ENCODE measurements at regions not wholly inside any gene's neighbourhood (a gene's known extent, or its start where the extent isn't known, plus 50 kb on each side); places are given as distances from the start of the nearest gene placed in this dataset.

GRCh38 chr10:80739963-80740715 is 202.4 kb downstream of the SH2D4B start:
- no peaks in the 10 kb centered on the region for H3K9me3 ChIP-seq
- TF ChIP-seq POLR2A (IDR thresholded peaks at IDR 0.05) (no peak), CTCF (IDR thresholded peaks at IDR 0.05 in 4 of 5, conservative IDR thresholded peaks at IDR 0.05 in 1 of 5) (no peak)
- H3K27ac ChIP-seq, result no peak overlapping the region
- H3K4me3 ChIP-seq, result no peak overlapping the region
- intact Hi-C loops (cut with DNase I; ENCODE audit: low total_unique reads), result no loop called here
- no peak for ATAC-seq
- no peaks in the 10 kb centered on the region for H3K36me3 ChIP-seq
- H3K27me3 ChIP-seq, result no peaks in the 10 kb centered on the region
- H3K4me1 ChIP-seq, result no peaks in the 10 kb centered on the region
- DNase-seq, result no peak
- in situ Hi-C loops (cut with MboI; ENCODE audit: low sequenced_read_pairs in 4 of 4), result no loop called here

- DNase-seq (no peak), ATAC-seq (no peak)
- no peaks in the 10 kb centered on the region for H3K9me3 ChIP-seq
- intact Hi-C loops (cut with DNase I; ENCODE audit: low total_unique reads) (no loop called here), in situ Hi-C loops (cut with MboI; ENCODE audit: low sequenced_read_pairs in 4 of 4) (no loop called here)
- TF ChIP-seq CTCF (IDR thresholded peaks at IDR 0.05 in 4 of 5, conservative IDR thresholded peaks at IDR 0.05 in 1 of 5) (no peak), POLR2A (IDR thresholded peaks at IDR 0.05) (no peak)
- no peak overlapping the region for H3K4me3 ChIP-seq
- no peaks in the 10 kb centered on the region for H3K36me3 ChIP-seq
- no peaks in the 10 kb centered on the region for H3K27me3 ChIP-seq
- H3K27ac ChIP-seq, result no peak overlapping the region
- no peaks in the 10 kb centered on the region for H3K4me1 ChIP-seq
These were observed 203.6 kb downstream of the SH2D4B start for GRCh38 chr10:80741278-80741677.

- no peaks in the 10 kb centered on the region for H3K27me3 ChIP-seq
- no peak overlapping the region for H3K27ac ChIP-seq
- in situ Hi-C loops (cut with MboI; ENCODE audit: low sequenced_read_pairs in 4 of 4) (no loop called here), intact Hi-C loops (cut with DNase I; ENCODE audit: low total_unique reads) (no loop called here)
- H3K4me1 ChIP-seq, result no peaks in the 10 kb centered on the region
- no peaks in the 10 kb centered on the region for H3K36me3 ChIP-seq
- ATAC-seq (no peak), DNase-seq (no peak)
- no peak for TF ChIP-seq POLR2A (IDR thresholded peaks at IDR 0.05)
- no peak for TF ChIP-seq CTCF (IDR thresholded peaks at IDR 0.05 in 4 of 5, conservative IDR thresholded peaks at IDR 0.05 in 1 of 5)
- no peak overlapping the region for H3K4me3 ChIP-seq
- H3K9me3 ChIP-seq, result no peaks in the 10 kb centered on the region
These were observed 212.6 kb downstream of the SH2D4B start for GRCh38 chr10:80750268-80750667.

- no peak for ATAC-seq
- no peak overlapping the region for H3K4me3 ChIP-seq
- in situ Hi-C loops (cut with MboI; ENCODE audit: low sequenced_read_pairs in 4 of 4), result no loop called here
- no peaks in the 10 kb centered on the region for H3K4me1 ChIP-seq
- no peaks in the 10 kb centered on the region for H3K9me3 ChIP-seq
- intact Hi-C loops (cut with DNase I; ENCODE audit: low total_unique reads), result no loop called here
- no peaks in the 10 kb centered on the region for H3K36me3 ChIP-seq
- no peak for DNase-seq
- TF ChIP-seq CTCF (IDR thresholded peaks at IDR 0.05 in 4 of 5, conservative IDR thresholded peaks at IDR 0.05 in 1 of 5), result no peak
- no peak for TF ChIP-seq POLR2A (IDR thresholded peaks at IDR 0.05)
- no peak overlapping the region for H3K27ac ChIP-seq
- H3K27me3 ChIP-seq, result no peaks in the 10 kb centered on the region
These were observed 214.2 kb downstream of the SH2D4B start for GRCh38 chr10:80751940-80752339.

GRCh38 chr10:80753612-80754011 is 215.9 kb downstream of the SH2D4B start:
- no peaks in the 10 kb centered on the region for H3K36me3 ChIP-seq
- no peaks in the 10 kb centered on the region for H3K27me3 ChIP-seq
- in situ Hi-C loops (cut with MboI; ENCODE audit: low sequenced_read_pairs in 4 of 4), result no loop called here
- H3K4me1 ChIP-seq, result no peaks in the 10 kb centered on the region
- H3K27ac ChIP-seq, result no peak overlapping the region
- ATAC-seq, result no peak
- intact Hi-C loops (cut with DNase I; ENCODE audit: low total_unique reads), result no loop called here
- TF ChIP-seq POLR2A (IDR thresholded peaks at IDR 0.05), result no peak
- TF ChIP-seq CTCF (IDR thresholded peaks at IDR 0.05 in 4 of 5, conservative IDR thresholded peaks at IDR 0.05 in 1 of 5), result no peak
- DNase-seq, result no peak
- no peaks in the 10 kb centered on the region for H3K9me3 ChIP-seq
- no peak overlapping the region for H3K4me3 ChIP-seq
